ENCODE measurements at regions not wholly inside any gene's neighbourhood (a gene's known extent, or its start where the extent isn't known, plus 50 kb on each side); places are given as distances from the start of the nearest gene placed in this dataset.
A peak's percentile ranks its signal among the peaks of the same experiment; 100 is the strongest.

- no peak overlapping the region for H3K4me3 ChIP-seq (ENCODE audit: low read depth, low read length)
- peak; percentile 23 for DNase-seq (ENCODE audit: low read depth, low spot score)
- ChIA-PET CTCF (interaction anchor here (1.3 kb wide), 1 partner anchor 387 kb away, joined by 3 read pairs; no protein-coding TSS in a partner anchor), POLR2A (no interaction called here)
- TF ChIP-seq, protein P1, sequence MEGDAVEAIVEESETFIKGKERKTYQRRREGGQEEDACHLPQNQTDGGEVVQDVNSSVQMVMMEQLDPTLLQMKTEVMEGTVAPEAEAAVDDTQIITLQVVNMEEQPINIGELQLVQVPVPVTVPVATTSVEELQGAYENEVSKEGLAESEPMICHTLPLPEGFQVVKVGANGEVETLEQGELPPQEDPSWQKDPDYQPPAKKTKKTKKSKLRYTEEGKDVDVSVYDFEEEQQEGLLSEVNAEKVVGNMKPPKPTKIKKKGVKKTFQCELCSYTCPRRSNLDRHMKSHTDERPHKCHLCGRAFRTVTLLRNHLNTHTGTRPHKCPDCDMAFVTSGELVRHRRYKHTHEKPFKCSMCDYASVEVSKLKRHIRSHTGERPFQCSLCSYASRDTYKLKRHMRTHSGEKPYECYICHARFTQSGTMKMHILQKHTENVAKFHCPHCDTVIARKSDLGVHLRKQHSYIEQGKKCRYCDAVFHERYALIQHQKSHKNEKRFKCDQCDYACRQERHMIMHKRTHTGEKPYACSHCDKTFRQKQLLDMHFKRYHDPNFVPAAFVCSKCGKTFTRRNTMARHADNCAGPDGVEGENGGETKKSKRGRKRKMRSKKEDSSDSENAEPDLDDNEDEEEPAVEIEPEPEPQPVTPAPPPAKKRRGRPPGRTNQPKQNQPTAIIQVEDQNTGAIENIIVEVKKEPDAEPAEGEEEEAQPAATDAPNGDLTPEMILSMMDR (IDR thresholded peaks at IDR 0.05; ENCODE audit: insufficient read depth, low read length, missing control alignments), result no peak
Measured at GRCh38 chr12:47419497-47419896, 286.3 kb downstream of the RPAP3 start.

- CTCF ChIA-PET, result interaction anchor here (1.5 kb wide), 1 partner anchor 386 kb away, joined by 3 read pairs; no protein-coding TSS in a partner anchor
- POLR2A ChIA-PET, result no interaction called here
- no peak for DNase-seq (ENCODE audit: low read depth, low spot score)
- no peak overlapping the region for H3K4me3 ChIP-seq (ENCODE audit: low read depth, low read length)
- TF ChIP-seq, protein P1 (IDR thresholded peaks at IDR 0.05; ENCODE audit: insufficient read depth, low read length, missing control alignments), result no peak
Measured at GRCh38 chr12:47417955-47418354, 287.9 kb downstream of the RPAP3 start.

GRCh38 chr12:47417121-47417520, 288.7 kb downstream of the RPAP3 start:
- ChIA-PET POLR2A (no interaction called here), CTCF (interaction anchor here (1.5 kb wide), 1 partner anchor 385 kb away, joined by 3 read pairs; no protein-coding TSS in a partner anchor)
- H3K4me3 ChIP-seq (ENCODE audit: low read depth, low read length), result no peak overlapping the region
- TF ChIP-seq, protein P1 (IDR thresholded peaks at IDR 0.05; ENCODE audit: insufficient read depth, low read length, missing control alignments), result no peak
- DNase-seq (ENCODE audit: low read depth, low spot score), result no peak

DNA sequence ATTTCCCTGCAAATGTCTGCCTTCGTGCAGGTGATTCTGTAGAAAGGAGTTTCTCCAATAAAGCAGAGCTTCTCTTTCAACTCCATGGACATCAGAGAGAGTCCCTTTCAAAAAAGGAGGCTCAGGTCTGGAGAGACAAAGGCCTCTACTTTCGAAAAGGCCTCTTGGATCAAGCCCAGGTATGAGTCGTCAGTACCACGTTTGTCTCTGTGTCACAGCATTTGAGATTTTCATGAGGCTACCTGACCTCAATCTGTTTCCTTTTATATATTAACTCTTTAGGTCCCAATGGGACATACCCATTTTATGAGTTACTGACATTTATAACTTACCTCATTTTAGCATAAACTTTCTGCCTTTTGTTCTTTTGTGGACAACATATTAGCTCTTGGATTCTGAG, 290.8 kb downstream of the RPAP3 start:
- CTCF ChIA-PET, result no interaction called here
- H3K4me3 ChIP-seq (ENCODE audit: low read depth, low read length), result no peak overlapping the region
- TF ChIP-seq, protein P1 (IDR thresholded peaks at IDR 0.05; ENCODE audit: insufficient read depth, low read length, missing control alignments), result no peak
- POLR2A ChIA-PET, result no interaction called here
- DNase-seq (ENCODE audit: low read depth, low spot score), result no peak

GRCh38 chr12:47414511-47414910, 291.3 kb downstream of the RPAP3 start:
- ChIA-PET POLR2A (no interaction called here), CTCF (no interaction called here)
- H3K4me3 ChIP-seq (ENCODE audit: low read depth, low read length), result no peak overlapping the region
- TF ChIP-seq, protein P1 (IDR thresholded peaks at IDR 0.05; ENCODE audit: insufficient read depth, low read length, missing control alignments), result no peak
- DNase-seq (ENCODE audit: low read depth, low spot score), result no peak

DNA sequence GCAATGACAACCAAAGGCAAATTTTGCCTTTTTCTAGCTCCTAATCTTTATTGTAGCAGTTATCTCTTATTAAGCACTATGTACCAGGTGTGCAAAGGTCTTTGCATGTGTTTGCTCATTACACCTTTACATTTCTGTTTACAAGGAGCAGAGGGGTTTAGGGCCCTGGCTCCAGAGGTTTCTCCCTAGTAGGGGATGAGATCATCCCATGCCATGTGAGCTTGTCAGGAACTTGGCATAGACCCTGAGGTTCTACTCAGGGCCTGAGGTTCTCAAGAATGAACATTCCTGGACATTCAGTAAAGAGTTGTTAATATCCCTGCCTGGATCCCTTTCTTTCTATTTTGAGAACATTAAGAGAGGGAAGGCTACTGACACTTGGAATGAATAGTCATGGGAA, 292.0 kb downstream of the RPAP3 start:
- no peak overlapping the region for H3K4me3 ChIP-seq (ENCODE audit: low read depth, low read length)
- CTCF ChIA-PET, result interaction anchor here (0.7 to 1.4 kb wide), 2 partner anchors 305 to 381 kb away, joined by 3 read pairs; no protein-coding TSS in a partner anchor
- POLR2A ChIA-PET, result no interaction called here
- DNase-seq (ENCODE audit: low read depth, low spot score), result no peak
- TF ChIP-seq, protein P1 (IDR thresholded peaks at IDR 0.05; ENCODE audit: insufficient read depth, low read length, missing control alignments), result no peak
